Duodenal mucosa (tissue), 2 donors: ENCODE measurements at regions not wholly inside any gene's neighbourhood (a gene's known extent, or its start where the extent isn't known, plus 50 kb on each side); places are given as distances from the start of the nearest gene placed in this dataset.

Experiments used
- H3K27ac ChIP-seq: one replicate; pipeline ENCODE4 v1.7.0; 2013; ENCODE audit warnings: low read depth, low read length
- H3K27me3 ChIP-seq, 2 donors: one replicate each; pipeline ENCODE4 v1.7.0; 2013; ENCODE audit warnings: low read length in 2 of 2, control low read depth in 1 of 2; ENCODE audit not compliant: insufficient read depth in 2 of 2, control insufficient read depth in 1 of 2
- H3K36me3 ChIP-seq, 2 donors: one replicate each; pipeline ENCODE4 v1.7.0; 2013; ENCODE audit warnings: low read length in 2 of 2, control low read depth in 1 of 2; ENCODE audit not compliant: insufficient read depth in 2 of 2, control insufficient read depth in 1 of 2
- H3K4me1 ChIP-seq, 2 donors: one replicate each; pipeline ENCODE4 v1.7.0; 2013; ENCODE audit warnings: low read length in 2 of 2, control low read depth in 1 of 2; ENCODE audit not compliant: insufficient read depth in 2 of 2, control insufficient read depth in 1 of 2
- H3K4me3 ChIP-seq, 2 donors: one replicate each; pipeline ENCODE4 v1.7.0; 2013; ENCODE audit warnings: low read length in 2 of 2, low read depth in 1 of 2
- H3K9ac ChIP-seq, 2 donors: one replicate each; pipeline ENCODE4 v1.7.0; 2013; ENCODE audit warnings: low read length in 2 of 2, low read depth in 1 of 2
- H3K9me3 ChIP-seq, 2 donors: one replicate each; pipeline ENCODE4 v1.7.0; 2013; ENCODE audit warnings: low read length in 2 of 2, control low read depth in 1 of 2; ENCODE audit not compliant: control insufficient read depth in 1 of 2

- H3K4me3 ChIP-seq = no peak overlapping the region
- H3K9ac ChIP-seq = no peak overlapping the region
- peaks cover 0 to 8% of the 10 kb centered on the region in 2 donors for H3K9me3 ChIP-seq
- no peaks in the 10 kb centered on the region for H3K36me3 ChIP-seq
- no peaks in the 10 kb centered on the region for H3K27me3 ChIP-seq
- H3K27ac ChIP-seq = no peak overlapping the region
- H3K4me1 ChIP-seq = no peaks in the 10 kb centered on the region
These were observed 1174.6 kb downstream of the CDH12 start for GRCh38 chr5:21678526-21678925.

GRCh38 chr5:21672911-21673310 lies 1180.2 kb downstream of the CDH12 start:
- no peaks in the 10 kb centered on the region for H3K9me3 ChIP-seq
- H3K9ac ChIP-seq = no peak overlapping the region
- no peak overlapping the region for H3K27ac ChIP-seq
- H3K4me3 ChIP-seq = no peak overlapping the region
- no peaks in the 10 kb centered on the region for H3K36me3 ChIP-seq
- no peaks in the 10 kb centered on the region for H3K4me1 ChIP-seq
- no peaks in the 10 kb centered on the region for H3K27me3 ChIP-seq

- no peaks in the 10 kb centered on the region for H3K4me1 ChIP-seq
- no peaks in the 10 kb centered on the region for H3K36me3 ChIP-seq
- H3K9me3 ChIP-seq = no peaks in the 10 kb centered on the region
- no peak overlapping the region for H3K27ac ChIP-seq
- no peak overlapping the region for H3K4me3 ChIP-seq
- H3K27me3 ChIP-seq = no peaks in the 10 kb centered on the region
- no peak overlapping the region for H3K9ac ChIP-seq
These were observed 1180.8 kb downstream of the CDH12 start for GRCh38 chr5:21672360-21672759.

- Histone ChIP-seq H3K36me3 (no peaks in the 10 kb centered on the region), H3K4me3 (no peak overlapping the region), H3K9ac (no peak overlapping the region), H3K4me1 (no peaks in the 10 kb centered on the region), H3K27me3 (no peaks in the 10 kb centered on the region), H3K27ac (no peak overlapping the region), H3K9me3 (peaks cover 10 to 14% of the 10 kb centered on the region in 2 donors)
These were observed 1187.6 kb downstream of the CDH12 start for GRCh38 chr5:21665524-21665923.

GRCh38 chr5:21663082-21663481 lies 1190.1 kb downstream of the CDH12 start:
- Histone ChIP-seq H3K4me3 (no peak overlapping the region), H3K36me3 (no peaks in the 10 kb centered on the region), H3K27ac (no peak overlapping the region), H3K4me1 (no peaks in the 10 kb centered on the region), H3K9ac (no peak overlapping the region), H3K9me3 (peaks cover 10 to 14% of the 10 kb centered on the region in 2 donors), H3K27me3 (no peaks in the 10 kb centered on the region)

- Histone ChIP-seq H3K4me1 (no peaks in the 10 kb centered on the region), H3K9me3 (peaks cover 14 to 19% of the 10 kb centered on the region in 2 donors), H3K36me3 (no peaks in the 10 kb centered on the region), H3K4me3 (no peak overlapping the region), H3K27ac (no peak overlapping the region), H3K27me3 (no peaks in the 10 kb centered on the region), H3K9ac (no peak overlapping the region)
These were observed 1192.0 kb downstream of the CDH12 start for GRCh38 chr5:21661184-21661583.

- H3K9me3 ChIP-seq = peaks cover 3 to 5% of the 10 kb centered on the region in 2 donors
- no peak overlapping the region for H3K27ac ChIP-seq
- no peak overlapping the region for H3K9ac ChIP-seq
- H3K27me3 ChIP-seq = no peaks in the 10 kb centered on the region
- no peak overlapping the region for H3K4me3 ChIP-seq
- H3K4me1 ChIP-seq = no peaks in the 10 kb centered on the region
- no peaks in the 10 kb centered on the region for H3K36me3 ChIP-seq
These were observed 1198.6 kb downstream of the CDH12 start for GRCh38 chr5:21654556-21654955.

GRCh38 chr5:21649969-21650368 lies 1203.2 kb downstream of the CDH12 start:
- no peaks in the 10 kb centered on the region for H3K4me1 ChIP-seq
- no peaks in the 10 kb centered on the region for H3K36me3 ChIP-seq
- H3K4me3 ChIP-seq = no peak overlapping the region
- no peaks in the 10 kb centered on the region for H3K9me3 ChIP-seq
- no peak overlapping the region for H3K27ac ChIP-seq
- no peak overlapping the region for H3K9ac ChIP-seq
- H3K27me3 ChIP-seq = no peaks in the 10 kb centered on the region

GRCh38 chr5:21646469-21646868 lies 1206.7 kb downstream of the CDH12 start:
- no peaks in the 10 kb centered on the region for H3K9me3 ChIP-seq
- H3K27ac ChIP-seq = no peak overlapping the region
- no peaks in the 10 kb centered on the region for H3K4me1 ChIP-seq
- no peaks in the 10 kb centered on the region for H3K36me3 ChIP-seq
- no peaks in the 10 kb centered on the region for H3K27me3 ChIP-seq
- H3K4me3 ChIP-seq = no peak overlapping the region
- no peak overlapping the region for H3K9ac ChIP-seq

GRCh38 chr5:21644032-21644431 lies 1209.1 kb downstream of the CDH12 start:
- H3K4me3 ChIP-seq = no peak overlapping the region
- H3K36me3 ChIP-seq = no peaks in the 10 kb centered on the region
- H3K9ac ChIP-seq = no peak overlapping the region
- H3K27ac ChIP-seq = no peak overlapping the region
- no peaks in the 10 kb centered on the region for H3K4me1 ChIP-seq
- no peaks in the 10 kb centered on the region for H3K27me3 ChIP-seq
- no peaks in the 10 kb centered on the region for H3K9me3 ChIP-seq

GRCh38 chr5:21642312-21642711 lies 1210.8 kb downstream of the CDH12 start:
- no peaks in the 10 kb centered on the region for H3K9me3 ChIP-seq
- H3K4me3 ChIP-seq = no peak overlapping the region
- H3K36me3 ChIP-seq = no peaks in the 10 kb centered on the region
- H3K27me3 ChIP-seq = no peaks in the 10 kb centered on the region
- H3K9ac ChIP-seq = no peak overlapping the region
- H3K4me1 ChIP-seq = no peaks in the 10 kb centered on the region
- H3K27ac ChIP-seq = no peak overlapping the region
